ENCODE measurements at regions not wholly inside any gene's neighbourhood (a gene's known extent, or its start where the extent isn't known, plus 50 kb on each side); places are given as distances from the start of the nearest gene placed in this dataset.

DNA sequence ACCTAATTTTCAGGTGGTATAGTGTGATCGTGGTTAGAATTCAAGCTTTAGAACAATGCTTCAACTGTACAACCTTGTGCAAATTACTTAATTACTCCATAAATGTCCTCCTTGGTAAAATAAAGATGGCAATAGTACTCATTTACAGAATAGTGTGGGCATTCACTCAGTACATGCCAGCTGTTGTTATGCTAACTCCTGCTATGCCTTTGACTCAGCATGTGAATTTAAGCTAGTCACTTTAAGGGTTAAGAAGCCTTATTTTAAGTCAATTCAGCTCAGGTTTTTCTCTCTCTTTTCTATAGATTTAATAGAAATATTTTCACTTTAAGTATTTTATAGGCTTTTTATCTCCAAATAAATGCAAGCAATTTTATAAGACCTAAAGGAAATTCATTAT is 335.6 kb upstream of the ITGA1 start:
- in situ Hi-C loops (cut with MboI) = no loop called here
- Histone ChIP-seq H2AFZ (ENCODE audit: control insufficient read depth, low read depth, low read length) (no peak overlapping the region), H3K36me3 (ENCODE audit: control insufficient read depth in 2 of 2, insufficient read depth in 2 of 2, low read length in 1 of 2) (no peaks in the 10 kb centered on the region), H3K4me3 (no peak overlapping the region), H3K9ac (ENCODE audit: control insufficient read depth, insufficient read depth, low read length) (no peak overlapping the region), H3K27me3 (replicated peaks in 1 of 2; ENCODE audit: control insufficient read depth in 2 of 2, insufficient read depth in 2 of 2, low read length in 1 of 2) (no peaks in the 10 kb centered on the region), H3K27ac (ENCODE audit: control insufficient read depth, insufficient read depth) (no peak overlapping the region), H3K4me2 (ENCODE audit: control insufficient read depth, insufficient read depth) (no peak overlapping the region), H3K79me2 (ENCODE audit: control insufficient read depth, insufficient read depth, low read length) (no peaks in the 10 kb centered on the region), H3K9me3 (replicated peaks; ENCODE audit: control insufficient read depth, insufficient read depth, low read length) (no peaks in the 10 kb centered on the region), H3K4me1 (ENCODE audit: control insufficient read depth, insufficient read depth, low read length) (no peaks in the 10 kb centered on the region), H4K20me1 (ENCODE audit: control insufficient read depth, insufficient read depth) (no peaks in the 10 kb centered on the region)
- FAIRE-seq (no peak), DNase-seq (ENCODE audit: low read depth, low spot score) (no peak), ATAC-seq (no peak)
- CTCF ChIA-PET = no interaction called here
- RAD21 ChIA-PET (ENCODE audit: unreplicated experiment) = no interaction called here
- TF ChIP-seq KAT2A (conservative IDR thresholded peaks at IDR 0.05; ENCODE audit: control insufficient read depth, low read depth, low read length) (no peak), MXI1 (IDR thresholded peaks at IDR 0.05; ENCODE audit: low read depth, low read length) (no peak), ATF7 (IDR thresholded peaks at IDR 0.05; ENCODE audit: low read depth) (no peak), STAT1 (conservative IDR thresholded peaks at IDR 0.05) (no peak), JUNB (IDR thresholded peaks at IDR 0.05) (no peak), FOXK2 (IDR thresholded peaks at IDR 0.05) (no peak)
- TF ChIP-seq, protein P1, sequence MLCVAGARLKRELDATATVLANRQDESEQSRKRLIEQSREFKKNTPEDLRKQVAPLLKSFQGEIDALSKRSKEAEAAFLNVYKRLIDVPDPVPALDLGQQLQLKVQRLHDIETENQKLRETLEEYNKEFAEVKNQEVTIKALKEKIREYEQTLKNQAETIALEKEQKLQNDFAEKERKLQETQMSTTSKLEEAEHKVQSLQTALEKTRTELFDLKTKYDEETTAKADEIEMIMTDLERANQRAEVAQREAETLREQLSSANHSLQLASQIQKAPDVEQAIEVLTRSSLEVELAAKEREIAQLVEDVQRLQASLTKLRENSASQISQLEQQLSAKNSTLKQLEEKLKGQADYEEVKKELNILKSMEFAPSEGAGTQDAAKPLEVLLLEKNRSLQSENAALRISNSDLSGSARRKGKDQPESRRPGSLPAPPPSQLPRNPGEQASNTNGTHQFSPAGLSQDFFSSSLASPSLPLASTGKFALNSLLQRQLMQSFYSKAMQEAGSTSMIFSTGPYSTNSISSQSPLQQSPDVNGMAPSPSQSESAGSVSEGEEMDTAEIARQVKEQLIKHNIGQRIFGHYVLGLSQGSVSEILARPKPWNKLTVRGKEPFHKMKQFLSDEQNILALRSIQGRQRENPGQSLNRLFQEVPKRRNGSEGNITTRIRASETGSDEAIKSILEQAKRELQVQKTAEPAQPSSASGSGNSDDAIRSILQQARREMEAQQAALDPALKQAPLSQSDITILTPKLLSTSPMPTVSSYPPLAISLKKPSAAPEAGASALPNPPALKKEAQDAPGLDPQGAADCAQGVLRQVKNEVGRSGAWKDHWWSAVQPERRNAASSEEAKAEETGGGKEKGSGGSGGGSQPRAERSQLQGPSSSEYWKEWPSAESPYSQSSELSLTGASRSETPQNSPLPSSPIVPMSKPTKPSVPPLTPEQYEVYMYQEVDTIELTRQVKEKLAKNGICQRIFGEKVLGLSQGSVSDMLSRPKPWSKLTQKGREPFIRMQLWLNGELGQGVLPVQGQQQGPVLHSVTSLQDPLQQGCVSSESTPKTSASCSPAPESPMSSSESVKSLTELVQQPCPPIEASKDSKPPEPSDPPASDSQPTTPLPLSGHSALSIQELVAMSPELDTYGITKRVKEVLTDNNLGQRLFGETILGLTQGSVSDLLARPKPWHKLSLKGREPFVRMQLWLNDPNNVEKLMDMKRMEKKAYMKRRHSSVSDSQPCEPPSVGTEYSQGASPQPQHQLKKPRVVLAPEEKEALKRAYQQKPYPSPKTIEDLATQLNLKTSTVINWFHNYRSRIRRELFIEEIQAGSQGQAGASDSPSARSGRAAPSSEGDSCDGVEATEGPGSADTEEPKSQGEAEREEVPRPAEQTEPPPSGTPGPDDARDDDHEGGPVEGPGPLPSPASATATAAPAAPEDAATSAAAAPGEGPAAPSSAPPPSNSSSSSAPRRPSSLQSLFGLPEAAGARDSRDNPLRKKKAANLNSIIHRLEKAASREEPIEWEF (IDR thresholded peaks at IDR 0.05; ENCODE audit: insufficient replicate concordance, low read depth, low read length) = no peak
- POLR2A ChIA-PET = no interaction called here
- BruUV-seq (replicated peaks) = no TSS peak
- intact Hi-C loops (cut with micrococcal nuclease; ENCODE audit: unreplicated experiment) = no loop called here
- SMC1A ChIA-PET (ENCODE audit: uncharacterized antibody, unreplicated experiment) = no interaction called here
- 0% methylated on average over 1 of the region's 1 CpG for WGBS (ENCODE audit: insufficient coverage, insufficient replicate concordance, low lambda C conversion rate, missing lambda C conversion rate)
